ENCODE measurements at regions not wholly inside any gene's neighbourhood (a gene's known extent, or its start where the extent isn't known, plus 50 kb on each side); places are given as distances from the start of the nearest gene placed in this dataset.

DNA sequence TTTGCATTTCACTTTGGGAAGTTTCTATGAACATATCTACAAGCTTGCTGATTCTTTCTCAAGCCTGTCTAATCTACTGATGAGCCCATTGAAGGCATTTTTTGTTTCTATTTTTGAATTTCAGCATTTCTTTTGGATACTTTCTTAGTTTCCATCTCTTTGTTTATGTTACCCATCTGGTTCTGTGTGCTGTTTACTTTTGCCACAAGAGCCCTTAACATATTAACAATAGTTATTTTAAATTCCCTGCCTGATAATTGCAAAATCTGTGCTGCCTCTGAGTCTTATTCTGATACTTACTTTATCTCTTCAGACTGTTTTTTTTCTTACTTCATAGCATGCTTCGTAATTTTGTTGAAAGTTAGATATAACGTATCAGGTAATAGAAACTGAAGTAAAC lies 75.8 kb upstream of the ZRANB2 start:
- TF ChIP-seq POLR2A (IDR thresholded peaks at IDR 0.05): no peak
- TF ChIP-seq CTCF (IDR thresholded peaks at IDR 0.05): no peak

All from lower leg skin (tissue), 3 donors.